Fibroblast of skin of scalp (primary cell): ENCODE measurements at regions not wholly inside any gene's neighbourhood (a gene's known extent, or its start where the extent isn't known, plus 50 kb on each side); places are given as distances from the start of the nearest gene placed in this dataset.

Experiments used
- DNase-seq: peaks from one replicate; pipeline ENCODE4 v3.0.0-alpha.2; 2013

DNA sequence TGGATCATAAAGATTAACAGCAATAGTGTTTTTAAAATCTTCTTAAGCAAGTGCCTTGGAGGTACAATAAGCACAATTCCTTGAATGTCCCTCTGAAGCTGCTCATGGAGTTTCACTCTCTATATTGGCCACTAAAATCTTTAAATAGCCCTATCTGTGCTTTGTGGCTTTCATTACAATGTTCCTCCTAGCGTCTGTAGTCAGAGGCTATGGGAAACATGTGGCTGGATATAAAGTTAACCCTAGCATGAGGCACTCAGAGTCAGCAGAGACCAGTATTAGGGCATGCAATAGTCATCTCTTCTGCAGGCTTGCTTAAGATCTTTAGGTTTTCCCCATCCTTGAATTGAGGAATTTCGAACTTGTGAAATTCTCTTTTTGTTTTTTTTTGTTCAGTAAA lies 668.2 kb downstream of the CDH11 start:
- peak; percentile 41 for DNase-seq

DNA sequence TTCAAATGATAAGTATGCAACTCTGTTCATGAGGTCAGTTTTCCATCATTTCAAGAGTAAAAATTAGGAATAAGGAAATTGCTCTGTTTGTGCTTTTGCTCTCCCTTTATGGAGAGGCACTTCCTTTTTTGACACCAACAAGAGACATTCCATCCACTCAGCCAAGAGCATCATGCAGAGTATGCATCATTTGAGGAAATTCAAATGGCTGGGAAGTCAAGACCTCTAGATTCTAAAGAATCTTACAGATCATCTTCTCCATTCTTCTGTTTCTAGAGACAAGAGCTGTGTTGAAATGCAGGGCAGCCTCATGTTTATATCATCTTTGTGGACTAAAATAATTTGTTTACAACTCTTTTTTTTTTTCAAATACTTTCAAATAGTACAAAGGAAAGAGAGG lies 669.4 kb downstream of the CDH11 start:
- peak; percentile 41 for DNase-seq

DNA sequence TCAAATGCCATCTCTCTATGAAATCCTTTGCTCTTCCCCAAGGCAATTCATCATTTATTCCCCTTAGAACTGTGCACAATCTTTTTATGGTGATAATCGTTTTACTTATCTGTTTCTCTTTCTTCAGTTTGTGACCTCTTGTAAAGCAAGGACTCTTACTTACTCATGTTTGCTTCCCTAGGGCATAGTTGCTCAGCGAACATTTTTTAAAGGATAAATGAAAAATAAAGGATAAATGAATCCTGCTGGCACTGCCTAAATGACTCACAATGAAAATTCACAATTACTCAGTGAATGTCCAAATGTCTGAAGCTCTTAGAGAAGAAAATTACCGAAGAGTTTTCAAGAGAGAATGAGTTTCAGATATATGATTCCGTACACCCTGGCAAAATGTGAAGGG lies 671.7 kb downstream of the CDH11 start:
- DNase-seq, result peak; percentile 52

DNA sequence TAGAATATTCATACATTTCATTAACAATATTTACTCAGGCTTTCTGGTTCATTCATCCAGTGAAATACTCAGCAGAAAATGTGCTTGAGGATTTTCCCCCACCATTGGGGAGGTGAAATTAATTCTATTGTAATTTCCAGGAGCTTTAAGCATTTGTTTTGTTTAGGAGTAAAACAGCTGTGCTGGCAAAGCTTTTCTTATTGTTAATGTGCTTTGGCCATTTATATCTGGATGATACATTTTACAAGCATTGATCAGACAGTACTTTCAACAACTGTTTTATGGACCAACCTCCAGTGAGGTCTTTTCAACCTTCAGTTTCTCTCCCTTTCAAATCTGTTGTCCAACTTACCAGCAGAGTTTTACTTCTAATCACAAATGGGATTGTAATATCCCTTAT lies 672.4 kb downstream of the CDH11 start:
- DNase-seq, result no peak

DNA sequence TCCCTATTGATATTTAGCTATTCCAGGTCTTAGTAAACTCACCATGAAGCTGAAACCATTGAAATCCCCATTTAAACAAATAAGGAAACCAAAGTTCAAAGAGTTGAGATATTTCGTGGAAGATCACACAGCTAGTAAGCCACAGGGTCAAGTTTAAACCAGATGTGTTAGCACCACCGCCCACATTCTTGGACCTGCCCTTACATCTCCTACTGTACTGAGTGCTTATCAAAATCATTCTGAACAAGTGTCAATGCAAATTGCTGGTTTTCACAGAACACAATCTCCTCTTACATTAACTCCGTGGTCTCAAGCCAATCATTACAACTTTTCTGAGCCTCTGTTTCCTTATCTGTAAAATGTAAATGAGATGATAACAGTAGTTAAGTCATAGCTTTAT lies 676.2 kb downstream of the CDH11 start:
- DNase-seq, result no peak

DNA sequence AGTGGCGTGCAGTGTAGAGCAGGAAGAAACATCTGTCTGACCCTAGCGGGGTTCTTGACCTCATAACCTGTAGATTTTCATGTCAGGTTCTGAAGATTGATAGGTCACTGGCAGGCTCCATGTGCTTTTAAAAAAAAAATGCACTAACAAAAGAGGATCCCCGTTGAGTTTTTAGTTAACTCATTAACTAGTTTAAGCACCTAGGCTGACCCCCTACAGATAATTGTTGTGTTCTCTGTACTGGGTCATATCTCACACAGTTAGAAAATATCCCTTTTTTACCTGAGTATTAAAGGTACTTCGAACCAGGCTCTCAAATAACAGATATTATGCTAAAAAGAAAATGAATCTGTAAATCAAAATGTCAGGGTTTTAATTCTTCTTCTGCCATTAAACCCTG lies 676.6 kb downstream of the CDH11 start:
- no peak for DNase-seq

DNA sequence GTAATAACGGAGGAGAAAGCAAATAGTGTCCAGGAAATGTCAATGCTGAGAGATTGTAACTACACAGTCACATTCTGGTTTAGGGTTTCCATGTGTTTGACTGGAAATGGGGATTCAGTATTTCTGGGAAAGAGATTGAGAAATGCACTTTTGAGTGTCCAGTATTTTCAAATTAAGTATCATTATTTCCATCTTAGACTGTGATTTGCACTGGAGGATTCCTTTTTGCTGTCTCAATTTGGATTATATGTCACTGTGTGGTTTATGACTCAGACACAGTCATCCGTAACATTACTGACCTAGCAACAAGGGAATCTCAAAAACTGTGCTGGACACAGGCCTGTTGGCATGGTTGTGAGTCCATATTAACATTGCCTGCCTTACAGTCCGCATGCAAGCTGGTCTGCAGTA lies 681.4 kb downstream of the CDH11 start:
- peak; percentile 96 for DNase-seq

DNA sequence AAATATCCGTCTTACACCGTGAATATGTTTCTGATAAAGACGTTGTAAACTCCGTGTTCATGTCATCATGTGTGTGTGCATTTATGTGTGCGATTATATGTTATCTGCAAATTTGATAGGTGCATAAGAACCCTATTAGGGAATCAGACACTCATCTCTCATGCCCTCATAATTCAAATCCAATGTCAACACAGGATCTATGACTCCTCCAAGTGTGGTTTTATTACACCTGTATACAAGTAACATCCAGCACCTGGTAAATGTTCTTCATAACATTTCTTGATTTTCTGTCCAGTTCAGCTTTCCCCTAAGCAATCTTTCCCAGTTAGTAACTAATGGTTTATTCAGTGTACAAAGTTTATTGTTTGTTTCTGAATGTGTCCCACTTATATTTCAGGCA lies 681.9 kb downstream of the CDH11 start:
- no peak for DNase-seq

DNA sequence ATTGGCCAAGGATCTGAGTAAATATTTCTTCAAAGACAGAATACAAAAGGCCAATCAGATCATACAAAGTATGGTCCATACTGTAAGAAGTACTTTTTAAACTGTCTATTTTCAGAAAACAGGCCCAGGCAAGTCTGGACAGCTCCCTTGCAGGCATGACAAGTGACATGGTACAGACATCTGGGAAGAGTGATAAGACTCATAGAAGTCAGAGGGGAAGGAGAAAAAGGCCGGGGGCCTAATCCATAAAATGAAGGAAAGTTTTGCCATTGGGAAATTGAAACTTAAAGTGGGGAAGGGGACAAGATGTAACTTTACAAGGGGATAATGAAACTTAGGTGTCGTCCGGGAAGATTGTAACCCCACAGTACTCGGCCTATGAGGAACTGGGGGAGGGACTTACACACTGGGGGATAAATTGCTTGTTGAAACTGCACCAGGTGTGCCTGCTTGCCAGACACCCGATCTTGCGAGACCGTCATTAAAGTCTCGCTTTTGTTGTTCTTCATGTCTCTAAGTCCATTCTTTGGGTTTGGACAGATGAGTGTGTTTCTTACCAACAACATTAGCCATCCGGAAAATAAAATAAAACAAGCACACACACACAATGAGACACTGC lies 684.0 kb downstream of the CDH11 start:
- no peak for DNase-seq

DNA sequence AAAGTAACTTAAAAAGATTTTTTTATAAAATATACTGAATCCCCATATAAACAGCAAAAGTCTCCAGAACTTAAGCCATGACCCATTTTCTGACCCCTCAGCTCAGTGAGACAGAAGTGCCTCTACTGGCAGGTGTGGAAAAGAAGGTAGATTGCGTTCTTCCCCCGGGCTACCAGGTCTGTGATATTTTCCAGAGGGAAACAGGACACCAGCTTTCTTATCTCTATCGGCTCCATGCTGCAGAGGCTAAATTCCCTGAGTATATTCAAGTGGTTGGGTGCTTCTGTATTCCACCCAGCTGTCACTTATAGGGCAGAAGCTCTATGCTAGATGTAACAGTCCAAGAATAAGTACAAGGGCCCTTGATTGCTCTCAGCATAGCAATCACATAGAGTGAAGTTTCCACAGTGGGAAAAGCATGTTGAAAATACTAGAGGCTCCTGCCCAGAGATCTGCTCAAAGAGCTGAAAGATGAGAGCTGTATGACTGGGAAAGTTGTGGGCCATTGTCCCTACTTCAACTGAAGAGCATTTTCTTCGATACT lies 687.3 kb downstream of the CDH11 start:
- DNase-seq, result no peak

DNA sequence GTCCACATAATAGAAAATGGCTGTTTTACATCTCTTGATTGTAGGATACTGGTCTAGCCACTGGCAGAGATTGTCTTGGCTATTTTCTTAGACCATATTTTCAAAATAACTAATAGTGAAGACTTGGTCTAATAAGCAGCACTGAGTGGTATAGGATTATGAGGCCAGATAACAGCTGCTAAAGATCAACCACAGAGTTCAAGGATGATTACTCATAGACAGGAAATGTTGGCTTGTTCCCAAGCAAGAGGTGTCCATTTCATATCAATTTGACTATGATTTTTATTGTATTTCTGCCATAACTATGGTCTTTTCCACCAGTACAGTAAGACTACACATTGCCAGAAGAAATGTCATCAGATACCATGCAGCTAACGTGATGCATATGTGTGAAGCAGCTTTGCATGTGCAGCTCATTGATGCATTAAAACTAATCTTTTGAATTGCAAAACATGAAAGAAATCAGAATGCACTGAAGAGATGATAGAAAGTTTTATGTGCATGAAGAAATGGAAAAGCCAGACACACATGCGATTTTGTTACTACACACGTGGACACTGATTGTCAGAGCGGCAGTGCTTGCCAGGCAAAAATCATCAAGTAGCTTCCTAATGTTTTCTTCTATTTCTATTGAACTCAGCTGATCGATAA lies 693.3 kb downstream of the CDH11 start:
- DNase-seq, result peak; percentile 87

DNA sequence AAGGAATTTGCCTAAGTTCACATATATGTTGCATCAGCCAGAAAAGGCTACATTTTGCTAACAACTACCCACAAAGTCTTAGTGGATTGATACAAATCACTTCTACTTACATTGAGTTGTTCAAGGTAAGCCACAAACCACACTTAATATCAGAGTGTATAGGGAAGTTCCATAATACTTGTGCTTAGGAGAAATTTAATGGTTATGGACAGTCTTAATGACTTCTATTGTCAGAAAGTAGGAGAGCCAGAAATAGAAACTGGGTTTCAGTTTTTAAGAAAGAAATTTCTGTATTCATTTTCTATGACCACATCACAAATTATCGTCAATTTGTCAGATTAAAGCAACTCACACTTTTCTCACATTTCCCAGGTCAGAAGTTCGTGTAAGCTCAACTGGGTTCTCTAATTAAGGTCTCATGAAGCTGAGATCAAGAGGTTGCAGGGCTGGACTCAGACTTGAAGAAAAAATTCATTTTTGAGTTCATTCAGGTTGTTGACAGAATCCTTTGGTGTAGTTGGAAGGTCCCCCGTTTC lies 695.7 kb downstream of the CDH11 start:
- DNase-seq, result no peak

DNA sequence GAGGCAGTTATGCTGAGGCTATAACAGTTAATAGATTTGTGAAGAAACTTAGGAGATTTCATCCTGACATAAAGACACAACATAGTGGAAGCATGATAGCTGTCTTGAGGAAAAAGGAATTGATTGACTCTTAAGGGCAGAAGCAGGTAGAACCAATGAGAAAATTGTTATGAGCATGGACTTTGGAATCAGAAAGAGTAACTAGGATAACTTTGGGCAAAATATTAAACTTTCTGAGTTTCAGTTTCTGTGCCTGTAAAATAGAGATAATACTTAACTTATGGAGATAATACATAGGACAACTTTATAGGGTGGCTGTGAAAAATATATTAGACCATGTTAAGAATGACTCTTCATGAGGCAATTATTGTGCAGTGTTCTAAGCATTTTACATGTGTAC lies 696.5 kb downstream of the CDH11 start:
- DNase-seq, result no peak

DNA sequence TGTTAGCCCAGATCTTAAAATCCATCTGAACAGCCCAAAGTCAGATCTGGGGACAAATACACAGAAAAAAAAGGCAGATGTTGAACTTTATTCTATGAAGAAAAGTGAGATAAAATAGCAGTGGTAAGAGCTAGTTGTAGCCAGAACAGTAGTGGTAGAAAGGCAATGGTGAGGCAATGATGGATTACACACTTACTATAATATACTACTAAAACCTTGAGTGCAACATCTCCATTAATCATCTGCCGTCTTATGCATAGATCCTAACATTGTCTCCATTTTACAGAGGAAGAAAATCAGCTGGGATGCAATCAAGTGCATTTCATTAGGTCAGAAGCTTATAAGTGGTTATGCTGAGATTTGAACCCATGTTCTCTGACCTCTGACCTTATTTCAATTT lies 699.6 kb downstream of the CDH11 start:
- DNase-seq, result no peak

DNA sequence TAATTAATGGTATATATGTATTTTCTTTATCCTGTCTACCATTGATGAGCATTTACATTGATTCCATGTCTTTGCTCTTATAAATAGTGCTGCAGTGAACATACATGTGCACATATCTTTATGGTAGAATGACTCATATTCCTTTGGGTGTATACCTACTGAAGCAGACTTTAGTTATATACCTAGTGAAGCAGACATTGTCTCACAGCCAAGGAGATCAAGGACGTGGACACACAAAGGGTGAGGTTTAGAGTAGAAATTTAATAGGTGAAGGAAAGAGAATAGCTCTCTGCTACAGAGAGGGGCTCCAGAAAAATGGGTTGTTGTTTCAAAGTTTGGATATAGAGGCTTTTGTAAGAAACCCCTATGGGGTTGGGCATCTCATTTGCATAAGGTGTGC lies 700.3 kb downstream of the CDH11 start:
- no peak for DNase-seq

DNA sequence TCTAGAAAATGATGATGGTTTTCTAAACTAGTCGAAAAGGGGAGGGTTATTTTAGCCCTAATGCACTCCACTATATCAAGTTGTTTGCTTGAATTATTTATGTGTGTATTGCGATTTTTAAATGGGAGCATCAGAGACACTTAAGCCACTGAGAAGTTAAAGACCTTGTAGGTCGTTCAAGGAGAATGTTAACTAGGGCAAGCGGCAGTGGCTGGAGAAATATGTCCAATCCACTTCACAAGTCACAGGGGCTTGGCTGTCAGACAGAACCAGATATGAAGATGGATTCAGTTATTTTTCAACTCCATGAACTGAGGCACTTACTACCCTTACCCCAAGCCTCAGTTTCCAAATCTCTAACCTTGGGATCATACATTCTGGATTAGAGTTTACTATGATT lies 702.0 kb downstream of the CDH11 start:
- DNase-seq, result no peak

DNA sequence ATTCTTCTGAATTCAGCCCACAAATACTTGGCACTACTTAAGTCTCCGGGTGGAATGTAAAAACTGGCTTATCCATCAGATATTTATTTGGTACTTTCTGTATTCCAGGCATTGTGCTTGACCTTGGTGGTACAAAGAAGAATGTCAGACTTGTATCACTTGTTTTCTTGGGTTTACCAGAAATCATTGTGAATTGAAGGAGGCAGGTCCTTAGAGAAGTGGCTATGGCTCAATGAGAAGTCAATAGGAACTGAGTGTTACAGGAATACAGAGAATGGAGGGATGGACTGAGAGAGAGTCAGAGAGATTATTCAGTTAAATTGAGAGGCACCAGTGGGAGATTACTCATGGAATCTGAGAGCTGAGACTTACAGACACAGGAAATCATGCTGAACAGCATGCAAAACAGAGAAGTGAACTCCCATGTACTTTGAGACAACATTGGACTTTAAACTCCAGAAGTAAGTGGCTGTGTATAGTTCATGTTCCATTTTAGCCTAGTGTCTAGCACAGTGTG lies 704.1 kb downstream of the CDH11 start:
- DNase-seq, result peak; percentile 96

DNA sequence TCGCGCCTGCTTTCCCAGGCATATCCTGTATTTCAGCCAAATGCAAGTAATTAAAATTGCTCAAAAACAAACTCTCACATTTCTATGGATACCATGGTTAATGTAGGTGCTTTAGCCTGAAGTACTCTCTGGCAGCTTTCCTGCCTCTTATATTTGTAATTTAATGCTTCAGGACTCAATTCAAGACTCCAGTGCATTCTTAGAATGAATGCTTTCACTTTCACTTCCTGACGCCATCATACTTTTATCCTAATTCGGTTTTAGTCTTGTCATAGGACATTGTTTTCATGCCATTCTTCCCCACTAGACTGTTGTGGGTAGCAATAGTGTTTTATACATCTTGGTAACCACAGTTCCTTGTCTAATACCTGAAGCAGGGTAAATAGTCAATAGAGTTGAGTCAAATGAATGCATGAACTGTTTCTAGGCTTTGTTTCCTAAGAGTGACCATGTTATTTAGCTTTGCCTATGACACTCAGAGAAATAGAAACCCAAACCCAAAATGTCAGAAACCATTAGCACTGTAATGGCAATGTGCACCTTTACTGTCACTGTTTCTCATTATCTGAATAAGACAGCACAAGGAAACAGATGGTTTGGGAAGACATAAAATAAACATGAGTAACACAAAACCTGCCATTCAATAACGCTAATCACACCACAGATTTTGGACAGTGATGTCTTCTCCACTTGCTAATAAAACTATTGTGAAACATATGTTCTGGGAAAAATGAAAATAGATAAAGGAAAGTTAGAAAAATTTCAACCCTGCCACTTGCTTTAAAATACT lies 705.5 kb downstream of the CDH11 start:
- peak; percentile 85 for DNase-seq

DNA sequence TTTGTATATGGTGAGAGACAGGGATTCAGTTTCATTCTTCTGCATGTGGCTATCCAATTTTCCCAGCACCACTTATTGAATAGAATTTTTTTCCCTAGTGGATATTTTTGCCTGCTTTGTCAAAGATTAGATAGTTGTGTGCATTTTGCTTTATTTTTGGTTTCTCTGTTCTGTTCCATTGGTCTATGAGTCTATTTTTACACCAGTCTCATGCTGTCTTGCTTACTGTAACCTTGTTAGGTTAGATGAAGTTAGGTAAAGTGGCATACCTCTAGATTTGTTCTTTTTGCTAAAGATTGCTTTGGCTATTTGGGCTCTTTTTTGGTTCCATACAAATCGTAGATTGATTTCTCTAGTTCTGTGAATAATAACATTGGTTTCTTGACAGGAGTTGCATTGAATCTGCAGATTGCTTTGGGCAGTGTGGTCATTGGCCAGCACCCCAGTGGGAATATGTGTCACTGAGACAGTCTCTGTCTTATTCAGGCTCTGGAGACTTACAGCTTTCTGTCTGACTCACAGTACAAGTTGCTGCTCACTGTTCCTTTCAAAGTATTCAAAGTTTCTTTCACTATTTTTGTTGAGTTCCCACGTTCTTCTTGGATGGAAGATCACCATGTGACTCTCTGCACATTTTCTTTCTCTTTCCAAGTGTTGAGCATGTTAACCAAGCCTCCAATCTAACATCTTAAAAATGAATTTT lies 709.1 kb downstream of the CDH11 start:
- peak; percentile 72 for DNase-seq

DNA sequence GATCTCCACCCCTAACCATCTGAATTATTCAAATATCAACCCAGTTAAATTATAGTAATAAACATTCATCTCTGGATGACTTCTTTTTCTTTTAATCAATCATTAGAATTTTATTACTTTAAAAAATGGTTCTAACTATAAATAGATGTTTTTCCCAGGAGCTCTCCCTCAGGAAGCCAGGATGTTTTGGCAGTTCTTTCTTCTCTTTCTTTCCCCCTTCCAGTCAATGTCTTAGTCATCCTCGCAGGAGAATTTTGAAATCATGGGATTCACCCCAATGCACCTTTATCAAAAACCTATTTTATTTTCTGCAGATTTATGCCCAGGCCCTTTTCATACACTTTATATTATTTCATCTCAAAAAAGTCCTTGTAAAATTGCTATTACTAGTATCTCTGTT lies 711.6 kb downstream of the CDH11 start:
- no peak for DNase-seq

DNA sequence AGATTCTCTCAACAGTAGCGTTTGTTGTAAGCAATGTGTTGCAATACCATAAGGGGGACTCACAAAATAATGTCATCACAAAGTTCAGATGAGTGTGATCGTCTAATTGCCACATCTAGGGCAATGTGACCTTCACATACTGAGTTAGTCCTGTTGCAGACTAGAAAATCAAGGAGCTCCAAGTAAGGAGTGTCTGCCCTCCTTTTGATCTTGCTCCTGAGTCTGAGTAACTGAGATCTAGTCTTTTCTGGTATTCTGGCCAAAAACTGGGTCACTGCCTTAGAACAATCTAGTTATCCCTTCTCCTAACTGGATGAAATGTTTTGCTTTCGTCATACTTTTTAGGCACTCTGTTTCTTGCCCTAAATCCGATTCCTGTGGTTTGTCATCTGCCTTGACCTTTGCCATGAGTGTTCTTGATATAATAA lies 712.1 kb downstream of the CDH11 start:
- DNase-seq, result no peak

DNA sequence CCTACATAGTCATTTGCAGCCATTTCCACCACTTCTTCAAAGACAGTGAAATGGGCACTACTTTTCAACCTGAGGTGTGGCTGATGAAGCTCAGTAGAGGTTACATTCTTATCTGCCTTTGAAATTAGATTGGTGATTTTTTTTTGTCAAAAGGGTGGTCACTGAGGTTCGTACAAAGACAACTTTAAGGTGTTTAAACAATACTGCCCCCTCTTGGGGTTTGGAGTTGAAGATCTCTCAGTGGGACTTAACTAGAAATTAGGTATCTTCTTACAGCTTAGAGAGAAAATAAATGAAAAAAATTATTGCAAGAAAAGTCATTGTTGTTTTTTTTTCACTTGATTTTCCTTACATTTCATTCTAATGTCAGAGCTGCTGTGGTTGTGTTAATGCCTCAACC lies 713.2 kb downstream of the CDH11 start:
- no peak for DNase-seq

DNA sequence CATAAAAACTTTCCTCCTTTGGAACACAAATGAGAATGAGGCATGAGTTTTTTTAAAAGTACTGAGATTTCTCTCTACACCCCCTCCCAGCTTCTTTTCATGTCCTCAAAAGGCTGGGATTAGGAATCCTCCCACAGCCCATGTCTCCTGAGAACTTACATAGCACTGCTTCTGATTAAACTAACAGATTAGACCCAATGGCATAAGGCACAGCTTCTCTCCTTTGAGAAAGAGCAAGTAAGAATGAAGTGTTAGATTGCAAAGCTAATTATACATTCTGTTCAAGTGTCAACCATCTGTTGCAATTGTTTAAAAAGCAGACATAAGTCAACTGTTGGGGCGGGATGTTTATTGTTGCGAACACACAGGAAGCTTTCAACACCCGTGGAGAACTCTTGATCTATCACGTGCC lies 715.1 kb downstream of the CDH11 start:
- no peak for DNase-seq
